IMR-90 (cell line): ENCODE measurements at regions not wholly inside any gene's neighbourhood (a gene's known extent, or its start where the extent isn't known, plus 50 kb on each side); places are given as distances from the start of the nearest gene placed in this dataset.

Source experiments
- ATAC-seq: fragments of 200-7000 bp; cut with Tn5 transposase; 2 replicates; pipeline ENCODE4 v1.9.1; 2020; ENCODE audit warnings: low read depth, mild to moderate bottlenecking, moderate library complexity
- BruUV-seq: library from RNA; stranded (reverse); fragments of 400-500 nt; replicated peaks from 2 replicates; lab custom pipeline; 2021; lab: Mats Ljungman, UMichigan
- CTCF ChIA-PET: fragments of 300-600 bp; formaldehyde crosslinking; extraction: SDS; loops from one replicate; lab custom pipeline; 2021; ENCODE audit warnings: antibody characterized with exemption; lab: Yijun Ruan, JAX
- POLR2A ChIA-PET: fragments of 300-600 bp; sonication (Branson Sonifier 250); formaldehyde crosslinking; loops from one replicate; lab custom pipeline; 2022; ENCODE audit warnings: antibody characterized with exemption; ENCODE audit not compliant: unreplicated experiment; lab: Charles Lee
- DNase-seq: peaks from one replicate; pipeline ENCODE4 v3.0.0; 2013
- H2AFZ ChIP-seq: replicated peaks from 2 replicates; pipeline ENCODE3; 2013; ENCODE audit warnings: low read length, mild to moderate bottlenecking; ENCODE audit not compliant: poor library complexity
- H2AK5ac ChIP-seq: 2 replicates; pipeline ENCODE4 v1.6.1; 2013; ENCODE audit warnings: low read depth, low read length, inconsistent platforms
- H2AK9ac ChIP-seq: replicated peaks from 2 replicates; pipeline ENCODE3; 2013; ENCODE audit warnings: mild to moderate bottlenecking, low read depth, low read length, moderate library complexity; ENCODE audit not compliant: poor library complexity
- H2BK120ac ChIP-seq: 2 replicates; pipeline ENCODE4 v1.6.1; 2013; ENCODE audit warnings: low read depth, low read length, inconsistent platforms
- H2BK15ac ChIP-seq: 3 replicates; pipeline ENCODE4 v1.6.1; 2013; ENCODE audit warnings: low read depth, low read length, inconsistent platforms
- H2BK20ac ChIP-seq: 2 replicates; pipeline ENCODE4 v1.6.1; 2013; ENCODE audit warnings: low read depth, mild to moderate bottlenecking, inconsistent platforms, low read length, moderate library complexity
- H2BK5ac ChIP-seq: 2 replicates; pipeline ENCODE4 v1.6.1; 2013; ENCODE audit warnings: mild to moderate bottlenecking, low read depth, low read length, inconsistent platforms; ENCODE audit not compliant: poor library complexity, severe bottlenecking
- H3K14ac ChIP-seq: replicated peaks from 2 replicates; pipeline ENCODE4 v1.6.1; 2013; ENCODE audit warnings: low read depth, low read length, inconsistent platforms
- H3K18ac ChIP-seq: 2 replicates; pipeline ENCODE4 v1.6.1; 2013; ENCODE audit warnings: low read depth, low read length, control low read depth
- H3K23ac ChIP-seq: 2 replicates; pipeline ENCODE4 v1.6.1; 2013; ENCODE audit warnings: low read depth, low read length, inconsistent platforms
- H3K27ac ChIP-seq: 2 replicates; pipeline ENCODE4 v1.5.1; 2013; ENCODE audit warnings: mild to moderate bottlenecking, control low read depth, low read length; ENCODE audit not compliant: insufficient read depth
- H3K27me3 ChIP-seq: 2 replicates; pipeline ENCODE4 v1.6.1; 2013; ENCODE audit warnings: low read length; ENCODE audit not compliant: control insufficient read depth, insufficient read depth
- H3K36me3 ChIP-seq: 2 replicates; pipeline ENCODE4 v1.6.1; 2013; ENCODE audit warnings: low read length, mixed read lengths; ENCODE audit not compliant: control insufficient read depth, insufficient read depth
- H3K4ac ChIP-seq: 2 replicates; pipeline ENCODE4 v1.6.1; 2013; ENCODE audit warnings: low read depth, low read length, inconsistent platforms
- H3K4me1 ChIP-seq: 2 replicates; pipeline ENCODE4 v1.6.1; 2013; ENCODE audit warnings: low read length, mixed read lengths; ENCODE audit not compliant: control insufficient read depth, insufficient read depth
- H3K4me2 ChIP-seq: 2 replicates; pipeline ENCODE4 v1.6.1; 2013; ENCODE audit warnings: low read depth, mild to moderate bottlenecking, control low read depth, low read length, moderate library complexity
- H3K4me3 ChIP-seq: 2 replicates; pipeline ENCODE4 v1.5.1; 2013; ENCODE audit warnings: low read depth, mild to moderate bottlenecking, control low read depth, low read length, moderate library complexity; ENCODE audit not compliant: insufficient read depth
- H3K56ac ChIP-seq: 2 replicates; pipeline ENCODE4 v1.6.1; 2013; ENCODE audit warnings: low read length, inconsistent platforms; ENCODE audit not compliant: insufficient read depth; ENCODE audit errors: extremely low read depth
- H3K79me1 ChIP-seq, 2 experiments: 2 replicates each; pipeline ENCODE4 v1.6.1; 2013; ENCODE audit warnings: low read length in 2 of 2, inconsistent platforms in 1 of 2, low read depth in 1 of 2
- H3K9ac ChIP-seq: 2 replicates; pipeline ENCODE4 v1.6.1; 2013; ENCODE audit warnings: low read depth, low read length, control low read depth
- H3K9me1 ChIP-seq: 2 replicates; pipeline ENCODE4 v1.6.1; 2013; ENCODE audit warnings: low read length, inconsistent platforms; ENCODE audit not compliant: insufficient read depth
- H3K9me3 ChIP-seq: 2 replicates; pipeline ENCODE4 v1.6.1; 2013; ENCODE audit warnings: low read length; ENCODE audit not compliant: control insufficient read depth, insufficient read depth
- H4K20me1 ChIP-seq: 2 replicates; pipeline ENCODE4 v1.6.1; 2013; ENCODE audit warnings: low read length, inconsistent platforms; ENCODE audit not compliant: insufficient read depth
- H4K5ac ChIP-seq: 2 replicates; pipeline ENCODE4 v1.6.1; 2013; ENCODE audit warnings: mild to moderate bottlenecking, low read depth, low read length, control low read depth
- H4K8ac ChIP-seq, 2 experiments: 2 replicates each; pipeline ENCODE4 v1.6.1; 2013; ENCODE audit warnings: low read depth in 2 of 2, low read length in 2 of 2, control low read depth in 1 of 2, inconsistent platforms in 1 of 2
- H4K91ac ChIP-seq: 2 replicates; pipeline ENCODE4 v1.6.1; 2013; ENCODE audit warnings: low read depth, low read length, inconsistent platforms; ENCODE audit not compliant: insufficient read depth
- BHLHE40 ChIP-seq: fragments of 150-350 bp; IDR thresholded peaks from 2 replicates; pipeline ENCODE4 v1.6.1; 2016; ENCODE audit warnings: mild to moderate bottlenecking, low read depth, low read length
- CEBPB ChIP-seq: IDR thresholded peaks from 2 replicates; pipeline ENCODE4 v1.6.1; 2012; ENCODE audit warnings: low read depth, low read length, improper control_type of control experiment
- FOS ChIP-seq: fragments of 150-350 bp; IDR thresholded peaks from 2 replicates; pipeline ENCODE4 v1.6.1; 2016; ENCODE audit warnings: low read depth, low read length
- MAFK ChIP-seq: IDR thresholded peaks from 2 replicates; pipeline ENCODE4 v1.6.1; 2012; ENCODE audit warnings: low read depth, low read length, improper control_type of control experiment
- MAZ ChIP-seq: IDR thresholded peaks from 2 replicates; pipeline ENCODE4 v1.6.1; 2012; ENCODE audit warnings: low read depth, mild to moderate bottlenecking, low read length, improper control_type of control experiment, moderate library complexity, borderline replicate concordance
- MXI1 ChIP-seq: IDR thresholded peaks from 2 replicates; pipeline ENCODE4 v1.6.1; 2012; ENCODE audit warnings: low read depth, mild to moderate bottlenecking, low read length, moderate library complexity, borderline replicate concordance
- RCOR1 ChIP-seq: IDR thresholded peaks from 2 replicates; pipeline ENCODE4 v1.6.1; 2012; ENCODE audit warnings: mild to moderate bottlenecking, low read length, improper control_type of control experiment; ENCODE audit not compliant: insufficient replicate concordance
- WGBS, 2 experiments: methylation state at CpG; one replicate each; pipeline versions ENCODE4 v1.1.5 to v1.1.7; 2013; ENCODE audit warnings: missing lambda C conversion rate in 2 of 2; ENCODE audit not compliant: insufficient read length in 1 of 2; ENCODE audit errors: extremely low coverage in 2 of 2; 5-methylcytosine and 5-hydroxymethylcytosine counted together
- dilution Hi-C: fragments of 300-500 bp; cut with HindIII; formaldehyde crosslinking; loops from one replicate; pipeline ENCODE4 v1.14.3; 2018; ENCODE audit warnings: low sequenced_read_pairs; ENCODE audit not compliant: unreplicated experiment
- in situ Hi-C: fragments of 300-500 bp; cut with MboI; formaldehyde crosslinking; loops from 3 replicates; pipeline ENCODE4 v1.14.3; 2019; ENCODE audit warnings: low sequenced_read_pairs, inconsistent platforms, mixed read lengths
- intact Hi-C: fragments of 100-400 bp; cut with micrococcal nuclease; formaldehyde crosslinking; loops from 2 replicates; pipeline ENCODE4 v1.10.0; 2022

DNA sequence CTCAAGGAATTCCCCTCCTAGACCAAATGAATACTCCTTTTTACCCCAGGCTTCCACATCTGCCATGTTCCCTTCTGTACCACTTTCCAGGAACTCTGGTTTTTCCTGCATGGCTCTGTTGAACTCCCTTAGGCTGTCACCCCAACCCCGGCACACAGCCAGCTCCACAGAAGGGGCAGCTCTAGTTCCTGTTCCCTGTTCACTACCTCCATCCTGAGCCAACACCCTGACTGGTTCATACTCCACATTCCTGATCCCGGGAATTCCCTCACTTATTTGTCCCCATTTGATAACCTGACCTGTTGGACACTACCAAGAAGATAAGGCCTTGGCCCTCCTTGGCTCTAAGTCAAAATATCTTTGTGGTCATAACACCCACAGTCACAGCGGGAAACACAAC lies 280.9 kb upstream of the RAB6C start:
- no peak overlapping the region for H4K8ac ChIP-seq
- H3K23ac ChIP-seq: no peak overlapping the region

More for the DNA sequence above, 280.9 kb upstream of the RAB6C start:
- no peaks in the 10 kb centered on the region for H3K9me1 ChIP-seq
- peaks cover 5% of the 10 kb centered on the region for H3K9me3 ChIP-seq
- H3K27ac ChIP-seq: no peak overlapping the region
- H4K91ac ChIP-seq: no peak overlapping the region
- H3K4me3 ChIP-seq: no peak overlapping the region
- no peak overlapping the region for H3K4ac ChIP-seq
- H3K18ac ChIP-seq: no peak overlapping the region
- no peaks in the 10 kb centered on the region for H3K79me1 ChIP-seq
- no peak overlapping the region for H4K5ac ChIP-seq
- DNase-seq: no peak
- H3K4me1 ChIP-seq: no peaks in the 10 kb centered on the region
- ChIA-PET POLR2A (no interaction called here), CTCF (no interaction called here)
- no peak overlapping the region for H2AFZ ChIP-seq
- dilution Hi-C loops: no loop called here
- intact Hi-C loops: no loop called here
- no peak overlapping the region for H2BK120ac ChIP-seq
- no peak overlapping the region for H2AK9ac ChIP-seq
- H3K14ac ChIP-seq: no peak overlapping the region
- H2BK20ac ChIP-seq: no peak overlapping the region
- no TSS peak for BruUV-seq
- no peak for ATAC-seq
- no peak overlapping the region for H3K9ac ChIP-seq
- in situ Hi-C loops: no loop called here
- H3K27me3 ChIP-seq: no peaks in the 10 kb centered on the region
- no peaks in the 10 kb centered on the region for H4K20me1 ChIP-seq
- no peaks in the 10 kb centered on the region for H3K36me3 ChIP-seq
- H2BK15ac ChIP-seq: no peak overlapping the region
- H3K4me2 ChIP-seq: no peak overlapping the region
- TF ChIP-seq CEBPB (no peak), FOS (no peak), MXI1 (no peak), BHLHE40 (no peak), RCOR1 (no peak), MAZ (no peak), MAFK (no peak)
- H2AK5ac ChIP-seq: no peak overlapping the region
- no peak overlapping the region for H3K56ac ChIP-seq
- H2BK5ac ChIP-seq: no peak overlapping the region
- 21% methylated on average over 2 of the region's 3 CpGs; no CpG with 5 or more reads in 1 of the 2 experiments for WGBS, 2 experiments
